UCSD-AML1 (cell line): ENCODE measurements at regions not wholly inside any gene's neighbourhood (a gene's known extent, or its start where the extent isn't known, plus 50 kb on each side); places are given as distances from the start of the nearest gene placed in this dataset.
"Not testable (repeated sequence)": the region's sequence is repeated elsewhere in the genome, so short reads cannot be mapped to it uniquely, and the experiment has no call there.

Source experiments
- DNase-seq: peaks from one replicate; lab custom pipeline; 2025; ENCODE audit not compliant: unreplicated experiment; lab: John Stamatoyannopoulos, UW

- DNase-seq, result no peak
Observed at GRCh38 chr18:1267021-1267420, 362.4 kb downstream of the ADCYAP1 start.

GRCh38 chr18:1270081-1270480, 365.4 kb downstream of the ADCYAP1 start:
- no peak for DNase-seq

GRCh38 chr18:1273469-1273868, 368.8 kb downstream of the ADCYAP1 start:
- no peak for DNase-seq

GRCh38 chr18:1292167-1292566, 387.5 kb downstream of the ADCYAP1 start:
- DNase-seq, result no peak

- DNase-seq, result no peak
Observed at GRCh38 chr18:1294229-1294628, 389.6 kb downstream of the ADCYAP1 start.

- DNase-seq, result no peak
Observed at GRCh38 chr18:1296237-1296636, 391.6 kb downstream of the ADCYAP1 start.

- DNase-seq, result no peak
Observed at GRCh38 chr18:1302861-1303260, 398.2 kb downstream of the ADCYAP1 start.

GRCh38 chr18:1304392-1304992, 399.8 kb downstream of the ADCYAP1 start:
- DNase-seq, result no peak

GRCh38 chr18:1306641-1307040, 402.0 kb downstream of the ADCYAP1 start:
- no peak for DNase-seq

- no peak for DNase-seq
Observed at GRCh38 chr18:1308686-1309085, 404.0 kb downstream of the ADCYAP1 start.

GRCh38 chr18:1311376-1311775, 406.7 kb downstream of the ADCYAP1 start:
- no peak for DNase-seq

GRCh38 chr18:1335345-1335744, 430.7 kb downstream of the ADCYAP1 start:
- DNase-seq, result not testable (repeated sequence)

- no peak for DNase-seq
Observed at GRCh38 chr18:1350931-1351450, 446.3 kb downstream of the ADCYAP1 start.

- DNase-seq, result no peak
Observed at GRCh38 chr18:1353025-1353424, 448.4 kb downstream of the ADCYAP1 start.

GRCh38 chr18:1357724-1358123, 453.1 kb downstream of the ADCYAP1 start:
- DNase-seq, result no peak

- no peak for DNase-seq
Observed at GRCh38 chr18:1361936-1362335, 457.3 kb downstream of the ADCYAP1 start.

- DNase-seq, result no peak
Observed at GRCh38 chr18:1370552-1370951, 465.9 kb downstream of the ADCYAP1 start.

- DNase-seq, result no peak
Observed at GRCh38 chr18:1371724-1372123, 467.1 kb downstream of the ADCYAP1 start.

- no peak for DNase-seq
Observed at GRCh38 chr18:1383465-1383864, 478.8 kb downstream of the ADCYAP1 start.

- DNase-seq, result not testable (repeated sequence)
Observed at GRCh38 chr18:1388468-1388867, 483.8 kb downstream of the ADCYAP1 start.

- DNase-seq, result no peak
Observed at GRCh38 chr18:1392046-1392445, 487.4 kb downstream of the ADCYAP1 start.

GRCh38 chr18:1392865-1393734, 488.4 kb downstream of the ADCYAP1 start:
- no peak for DNase-seq
